ENCODE measurements at regions not wholly inside any gene's neighbourhood (a gene's known extent, or its start where the extent isn't known, plus 50 kb on each side); places are given as distances from the start of the nearest gene placed in this dataset.

- DNase-seq, result no peak
These were observed 109.8 kb upstream of the NR2F2 start for GRCh38 chr15:96220657-96221056.

- no peak for DNase-seq
These were observed 107.5 kb upstream of the NR2F2 start for GRCh38 chr15:96222981-96223380.

GRCh38 chr15:96223939-96224338 is 106.6 kb upstream of the NR2F2 start:
- DNase-seq, result no peak

- no peak for DNase-seq
These were observed 104.7 kb upstream of the NR2F2 start for GRCh38 chr15:96225642-96226259.

- DNase-seq, result no peak
These were observed 99.8 kb upstream of the NR2F2 start for GRCh38 chr15:96230526-96231181.

- no peak for DNase-seq
These were observed 98.2 kb upstream of the NR2F2 start for GRCh38 chr15:96232335-96232734.

GRCh38 chr15:96234109-96234892 is 96.2 kb upstream of the NR2F2 start:
- no peak for DNase-seq

GRCh38 chr15:96237002-96237401 is 93.5 kb upstream of the NR2F2 start:
- DNase-seq, result no peak

- DNase-seq, result no peak
These were observed 87.7 kb upstream of the NR2F2 start for GRCh38 chr15:96242761-96243160.

GRCh38 chr15:96243701-96244100 is 86.8 kb upstream of the NR2F2 start:
- no peak for DNase-seq

GRCh38 chr15:96245252-96245651 is 85.2 kb upstream of the NR2F2 start:
- DNase-seq, result no peak

- no peak for DNase-seq
These were observed 84.4 kb upstream of the NR2F2 start for GRCh38 chr15:96246057-96246456.

- no peak for DNase-seq
These were observed 82.7 kb upstream of the NR2F2 start for GRCh38 chr15:96247621-96248305.

GRCh38 chr15:96252148-96252547 is 78.4 kb upstream of the NR2F2 start:
- no peak for DNase-seq

GRCh38 chr15:96253006-96253747 is 77.3 kb upstream of the NR2F2 start:
- DNase-seq, result no peak

- no peak for DNase-seq
These were observed 76.3 kb upstream of the NR2F2 start for GRCh38 chr15:96254173-96254572.

- DNase-seq, result no peak
These were observed 74.9 kb upstream of the NR2F2 start for GRCh38 chr15:96255599-96255998.

GRCh38 chr15:96261575-96262034 is 68.9 kb upstream of the NR2F2 start:
- DNase-seq, result no peak

- DNase-seq, result no peak
These were observed 68.4 kb upstream of the NR2F2 start for GRCh38 chr15:96262097-96262496.

- no peak for DNase-seq
These were observed 67.7 kb upstream of the NR2F2 start for GRCh38 chr15:96262549-96263489.

- DNase-seq, result no peak
These were observed 66.1 kb upstream of the NR2F2 start for GRCh38 chr15:96264351-96264798.
